NCI-H187 (cell line): ENCODE measurements at regions not wholly inside any gene's neighbourhood (a gene's known extent, or its start where the extent isn't known, plus 50 kb on each side); places are given as distances from the start of the nearest gene placed in this dataset.
"Not testable (repeated sequence)": the region's sequence is repeated elsewhere in the genome, so short reads cannot be mapped to it uniquely, and the experiment has no call there.

ENCODE experiments used
- DNase-seq, 2 experiments: peaks; one replicate each; lab custom pipeline; 2025; lab: John Stamatoyannopoulos, UW

DNA sequence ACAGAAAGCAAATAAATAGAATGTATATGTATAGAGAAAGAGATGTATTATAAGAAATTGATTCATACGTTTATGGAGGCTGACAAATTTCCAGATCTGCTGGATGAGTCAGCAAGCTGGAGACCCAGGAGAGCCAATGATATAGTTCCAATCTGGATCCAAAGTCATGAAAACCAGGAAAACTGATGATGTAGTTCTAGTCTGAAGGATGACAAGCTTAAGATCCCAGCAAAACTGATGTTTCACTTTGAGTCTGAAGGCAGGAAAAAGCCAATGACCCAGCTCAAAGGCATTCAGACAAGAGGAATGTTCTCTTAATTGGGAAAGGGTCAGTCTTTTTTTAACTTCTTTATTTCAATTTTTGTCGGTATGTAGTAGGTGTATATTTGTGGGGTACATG, 102.6 kb downstream of the LHFPL1 start:
- no peak for DNase-seq

DNA sequence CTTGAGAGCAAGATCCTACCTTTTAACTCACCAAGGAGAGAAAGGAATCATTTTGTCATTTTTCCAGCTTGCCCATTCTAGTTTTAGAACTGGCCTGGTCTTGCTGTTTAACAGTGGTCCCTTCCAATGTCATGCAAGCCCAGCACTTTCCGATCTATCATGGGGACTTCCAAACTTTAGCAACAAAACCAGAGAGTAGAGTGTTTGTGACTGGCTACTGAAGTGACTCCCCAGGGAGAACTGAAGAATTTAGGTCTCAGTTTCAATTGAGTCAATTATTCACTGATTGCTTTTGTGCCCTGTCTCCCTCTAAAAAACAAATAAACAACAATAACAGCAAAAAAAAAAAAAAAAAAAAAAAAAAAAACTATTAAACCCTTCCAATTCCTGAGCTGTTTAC, 108.3 kb downstream of the LHFPL1 start:
- no peak for DNase-seq

DNA sequence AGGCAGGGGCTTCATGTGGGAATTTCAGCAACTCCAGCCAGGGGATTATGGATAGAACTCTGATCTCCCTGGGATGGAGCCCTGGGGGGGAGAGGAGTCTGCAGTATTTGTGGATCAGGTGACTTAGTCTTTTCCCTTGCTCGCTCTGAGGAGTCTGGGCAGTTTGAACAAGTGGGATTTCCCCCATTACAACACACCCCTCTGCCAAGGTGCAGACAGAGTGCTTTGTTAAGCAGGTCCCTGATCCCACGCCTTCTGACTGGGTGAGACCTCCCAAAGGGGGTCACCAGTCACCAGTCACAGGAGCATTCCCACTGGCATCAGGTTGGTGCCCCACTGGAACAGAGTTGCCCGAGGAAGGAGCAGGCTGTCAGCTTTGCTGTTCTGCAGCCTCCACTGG, 123.9 kb downstream of the LHFPL1 start:
- DNase-seq: no peak

DNA sequence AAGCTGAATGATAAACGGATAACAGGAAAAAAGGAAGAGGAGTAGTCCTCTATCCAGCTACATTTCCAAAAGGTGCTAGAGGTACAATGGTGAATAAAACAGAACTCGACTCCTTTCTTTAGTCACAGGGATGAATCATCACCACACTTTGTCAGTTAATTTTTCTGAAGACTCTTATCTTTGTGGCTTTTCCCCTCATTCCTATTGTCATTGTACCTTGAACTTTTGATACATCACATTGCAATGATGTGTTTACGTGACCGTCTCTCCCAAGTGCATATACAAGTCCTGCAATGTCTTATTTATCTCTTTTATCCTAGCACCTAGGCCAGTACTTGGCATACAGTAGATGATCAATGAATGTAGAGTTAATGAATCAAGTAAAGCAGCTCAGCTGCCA, 134.7 kb downstream of the LHFPL1 start:
- no peak for DNase-seq

DNA sequence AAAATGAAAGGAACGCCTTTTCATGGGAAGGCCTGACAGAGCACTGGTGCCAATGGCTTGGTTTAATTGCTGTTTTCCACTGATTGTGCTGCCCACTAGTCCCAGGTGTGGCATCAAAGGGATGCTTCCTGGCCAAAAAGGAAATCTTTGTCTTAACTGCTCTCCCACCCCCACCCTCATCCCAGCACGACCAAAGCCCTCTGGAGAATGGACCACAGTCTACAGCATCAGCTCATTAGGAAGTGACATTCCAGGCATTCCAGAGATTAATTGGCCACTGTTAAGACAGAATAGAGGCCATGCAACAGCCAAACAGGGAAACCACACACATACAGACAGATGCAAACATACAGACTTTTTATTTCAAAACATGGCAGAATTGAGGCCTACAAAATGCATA, 143.2 kb downstream of the LHFPL1 start:
- no peak for DNase-seq

DNA sequence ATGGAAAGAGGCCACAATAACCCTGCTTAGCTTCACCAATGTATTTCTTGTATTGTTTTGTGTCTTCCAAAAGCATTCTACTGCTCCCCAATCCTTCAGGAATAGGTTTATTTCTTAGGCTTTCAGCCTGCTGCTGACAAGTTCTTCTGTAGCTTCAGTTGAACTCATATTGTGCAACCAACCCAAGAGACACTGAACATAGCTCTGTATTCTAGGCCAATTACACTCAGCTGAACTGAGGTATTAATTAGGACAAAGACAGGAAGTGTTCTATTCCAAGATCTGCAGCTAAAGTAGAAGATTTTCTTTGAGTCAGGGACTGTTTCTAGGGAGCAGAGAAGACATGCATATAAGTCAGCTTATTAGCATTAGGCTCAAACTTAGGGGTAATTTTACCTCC, 151.8 kb downstream of the LHFPL1 start:
- no peak for DNase-seq

DNA sequence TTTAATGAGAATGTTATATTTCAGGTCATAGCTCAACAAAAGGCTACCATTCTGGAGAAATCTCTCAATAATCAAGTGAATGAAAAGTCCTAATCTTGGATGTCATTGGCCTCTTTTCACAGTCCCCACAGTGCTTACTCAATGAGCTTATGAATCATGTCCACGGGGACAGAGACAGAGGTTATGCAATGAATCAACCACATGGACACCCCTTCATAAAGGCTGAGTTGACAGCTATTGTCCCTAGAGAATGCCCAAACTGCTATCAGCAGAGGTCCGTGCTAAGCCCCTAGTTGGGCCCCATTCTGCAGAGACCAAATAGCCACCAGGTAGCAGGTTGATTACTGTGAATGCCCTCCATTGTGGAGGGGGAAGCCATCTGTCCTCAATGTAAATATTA, 158.1 kb downstream of the LHFPL1 start:
- no peak for DNase-seq

DNA sequence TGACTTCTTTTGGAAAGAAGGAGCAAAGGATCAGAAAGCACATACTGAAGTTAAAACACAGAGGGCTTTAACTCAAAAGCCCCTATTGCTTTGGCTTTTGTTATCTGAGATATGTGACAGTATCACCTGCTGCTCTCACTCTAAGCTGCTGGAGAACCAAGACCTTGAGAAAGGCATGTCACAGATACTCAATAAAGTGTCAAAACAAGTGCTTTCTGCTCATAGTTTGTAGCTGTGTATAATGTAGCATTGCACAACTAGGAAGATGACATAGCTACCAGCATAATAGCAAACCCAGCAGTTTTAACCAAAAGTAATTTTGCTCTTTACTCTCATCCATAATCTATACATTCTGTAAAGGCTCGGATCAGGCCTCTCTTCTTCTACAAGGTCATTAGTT, 159.6 kb downstream of the LHFPL1 start:
- DNase-seq: no peak

DNA sequence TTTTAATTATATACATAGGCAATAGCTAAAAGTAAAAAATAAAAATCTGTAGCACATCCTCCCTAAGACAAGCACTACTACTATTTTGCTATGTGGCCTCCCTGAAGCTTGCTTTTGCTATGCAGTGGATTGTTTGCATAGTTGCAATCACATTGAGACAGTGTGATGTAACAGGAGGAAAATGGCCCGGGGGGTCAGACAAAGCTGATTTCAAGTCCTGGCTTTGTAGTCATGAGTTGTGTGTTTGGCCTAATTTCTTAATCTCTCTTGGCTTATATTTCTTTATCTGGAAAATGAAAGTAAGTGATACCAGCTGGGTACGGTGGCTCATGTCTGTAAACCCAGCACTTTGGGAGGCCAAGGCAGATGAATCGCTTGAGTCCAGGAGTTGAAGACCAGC, 166.6 kb downstream of the LHFPL1 start:
- DNase-seq: no peak

DNA sequence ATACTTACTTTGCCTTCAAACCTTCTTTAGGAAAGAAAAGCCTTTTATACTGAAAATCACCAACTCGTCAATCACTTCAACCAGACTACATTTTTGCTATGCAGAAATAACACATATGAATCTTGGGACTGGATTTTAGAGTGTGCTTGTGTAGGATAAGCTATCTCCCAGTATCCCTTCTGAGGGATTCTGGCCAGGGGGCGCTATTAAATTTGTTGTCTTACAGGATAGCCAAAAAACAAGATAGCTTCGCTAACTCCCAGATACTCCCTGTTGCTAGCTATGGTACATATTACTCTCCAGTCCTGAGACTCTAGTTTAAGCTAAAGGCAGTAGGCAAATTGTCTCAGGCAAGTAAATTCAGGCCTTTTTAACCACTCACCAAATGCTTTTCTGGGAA, 167.2 kb downstream of the LHFPL1 start:
- DNase-seq: no peak

DNA sequence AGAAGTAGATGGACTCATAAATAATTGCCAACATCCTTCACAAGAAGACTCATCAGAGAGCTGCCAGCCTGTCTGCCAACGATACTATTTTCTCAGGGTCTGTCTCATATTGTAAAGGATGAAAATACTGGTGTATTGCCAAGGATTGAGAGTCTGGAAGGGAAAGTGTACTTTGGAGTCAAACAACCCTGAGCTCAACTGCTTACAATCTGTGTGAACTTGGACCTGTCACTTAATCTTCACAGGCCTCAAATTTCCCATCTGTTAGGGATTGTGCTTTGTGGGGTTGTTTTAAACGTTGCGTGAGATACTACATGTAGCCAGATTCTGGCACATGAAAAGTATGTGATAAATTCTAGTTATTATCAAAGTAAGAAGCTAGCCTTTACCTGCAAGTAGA, 169.1 kb downstream of the LHFPL1 start:
- no peak for DNase-seq

DNA sequence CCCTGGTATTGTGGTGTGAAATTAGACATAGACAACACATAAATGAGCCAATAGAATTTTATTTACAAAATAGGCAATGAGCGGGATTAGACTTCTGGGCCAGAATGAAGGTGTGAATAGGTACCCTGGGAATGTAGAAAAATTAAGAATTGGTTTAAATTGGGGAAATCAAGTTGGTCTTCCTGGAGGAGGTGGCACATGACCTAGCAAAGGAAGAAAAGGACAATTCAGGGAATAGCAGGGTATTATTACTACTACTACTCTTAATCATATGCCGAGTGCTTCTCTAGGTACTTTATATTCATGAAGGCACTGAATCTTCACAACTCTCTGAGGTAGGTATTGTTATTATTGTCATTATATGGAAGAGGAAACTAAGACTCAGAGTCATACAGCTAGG, 202.1 kb downstream of the LHFPL1 start:
- no peak for DNase-seq

DNA sequence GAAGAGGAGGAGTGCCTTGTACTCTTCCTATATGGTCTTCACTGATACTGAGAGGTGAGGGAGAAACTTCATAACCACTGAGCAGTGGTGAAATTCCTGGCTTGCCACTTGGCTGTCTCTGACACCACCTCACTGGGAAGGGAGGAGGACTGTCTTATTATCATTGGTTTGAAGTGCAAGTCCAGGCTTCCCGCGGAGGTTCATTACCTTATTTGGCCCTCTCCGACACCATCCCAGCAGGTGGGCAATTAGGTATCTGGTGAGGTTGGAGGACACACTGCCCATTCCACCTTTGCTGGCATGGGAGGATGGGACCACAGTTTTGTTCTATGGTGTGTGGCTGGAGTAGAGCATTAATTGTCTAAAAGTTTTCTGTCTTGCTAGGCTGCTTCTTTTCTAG, 206.1 kb downstream of the LHFPL1 start:
- DNase-seq: no peak

DNA sequence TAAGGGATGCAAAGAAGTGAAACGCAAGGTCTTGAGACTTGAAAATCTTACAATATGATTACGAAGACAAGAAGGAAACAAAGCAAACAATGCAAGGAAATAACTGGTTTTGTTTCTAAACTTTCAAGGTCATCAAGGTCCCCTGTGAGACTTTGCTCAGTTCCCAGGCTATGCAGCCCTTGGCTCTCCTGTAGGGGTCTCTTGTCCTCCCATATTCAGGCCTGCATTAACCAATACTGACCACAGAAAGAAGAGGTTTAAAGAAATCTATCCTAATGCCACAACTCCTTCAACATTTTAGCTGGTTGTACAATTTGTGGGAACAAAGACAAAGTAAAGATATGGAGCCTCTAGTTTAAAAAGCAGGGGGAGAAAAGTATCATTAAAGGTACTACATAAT, 209.2 kb downstream of the LHFPL1 start:
- no peak for DNase-seq

DNA sequence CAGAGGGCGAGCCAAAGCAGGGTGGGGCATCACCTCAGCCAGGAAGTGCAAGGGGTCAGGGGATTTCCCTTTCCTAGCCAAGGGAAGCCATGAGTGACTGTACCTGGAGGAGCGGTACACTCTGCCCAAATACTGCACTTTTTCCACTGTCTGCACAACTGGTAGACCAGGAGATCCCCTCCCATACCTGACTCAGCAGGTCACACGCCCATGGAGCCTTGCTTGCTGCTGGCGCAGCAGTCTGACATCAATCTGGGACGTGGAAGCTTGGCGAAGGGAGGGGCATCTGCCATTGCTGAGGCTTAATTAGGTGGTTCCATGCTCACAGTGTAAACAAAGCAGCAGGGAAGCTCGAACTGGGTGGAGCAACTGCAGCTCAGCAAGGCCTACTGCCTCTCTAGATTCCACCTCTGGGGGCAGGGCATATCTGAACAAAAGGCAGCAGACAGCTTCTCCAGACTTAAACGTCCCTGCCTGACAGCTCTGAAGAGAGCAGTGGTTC, 217.7 kb downstream of the LHFPL1 start:
- DNase-seq: peak in 1 of 2 experiments; percentile 1

DNA sequence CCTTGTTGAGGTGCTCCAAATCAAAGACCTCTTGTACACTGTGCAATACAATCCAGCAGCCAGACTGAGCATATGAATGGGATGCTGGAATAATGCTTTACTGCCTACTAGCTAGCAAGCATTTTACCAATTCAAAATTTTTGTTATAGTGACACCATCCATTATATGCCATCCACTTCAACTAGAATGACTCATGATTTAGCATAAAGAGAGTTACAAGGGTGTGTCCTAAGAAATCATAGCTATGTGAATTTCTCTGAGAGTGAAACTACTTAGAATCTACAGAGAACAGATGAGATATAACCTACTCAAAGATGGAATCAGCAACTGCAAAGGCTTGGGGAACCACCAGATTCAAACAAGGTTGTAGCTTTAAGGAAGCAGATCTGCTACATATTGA, 221.9 kb downstream of the LHFPL1 start:
- DNase-seq: no peak

DNA sequence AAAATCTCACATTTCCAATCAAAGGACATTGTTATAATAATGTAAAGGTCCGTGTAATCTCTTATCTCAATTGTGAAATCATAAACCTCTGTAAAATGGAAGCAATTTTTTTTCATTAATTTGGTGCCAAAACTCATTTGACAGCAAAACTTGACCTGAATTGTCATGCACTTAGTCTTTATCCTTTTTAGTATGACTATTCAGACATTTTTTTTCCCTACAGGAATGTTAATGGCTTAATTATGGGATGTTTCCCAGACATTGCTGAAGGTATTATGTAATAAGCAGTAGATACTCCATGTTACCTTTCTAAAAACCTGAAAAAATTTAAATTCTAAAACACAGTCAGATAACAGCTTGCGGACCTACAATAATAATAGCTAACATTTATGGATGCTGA, 228.9 kb downstream of the LHFPL1 start:
- DNase-seq: no peak

DNA sequence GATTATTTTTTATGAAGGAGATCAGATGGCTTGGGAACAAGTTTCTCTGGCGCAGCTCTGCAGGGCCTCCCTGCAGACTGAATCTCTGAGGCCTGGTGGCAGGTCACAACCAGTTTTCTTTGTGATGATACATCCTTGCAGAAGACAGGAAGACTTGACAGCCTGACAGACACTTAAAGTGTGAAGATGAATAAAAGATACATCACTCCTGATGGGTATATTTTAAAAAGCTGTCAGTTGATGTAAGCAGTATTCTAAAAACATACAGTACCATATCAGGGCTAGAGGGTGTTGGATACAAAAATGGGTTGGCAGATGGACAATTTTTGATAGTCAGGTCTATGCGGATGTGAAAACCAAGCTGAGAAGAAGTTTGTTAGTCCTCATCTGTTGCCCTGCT, 239.5 kb downstream of the LHFPL1 start:
- no peak for DNase-seq

DNA sequence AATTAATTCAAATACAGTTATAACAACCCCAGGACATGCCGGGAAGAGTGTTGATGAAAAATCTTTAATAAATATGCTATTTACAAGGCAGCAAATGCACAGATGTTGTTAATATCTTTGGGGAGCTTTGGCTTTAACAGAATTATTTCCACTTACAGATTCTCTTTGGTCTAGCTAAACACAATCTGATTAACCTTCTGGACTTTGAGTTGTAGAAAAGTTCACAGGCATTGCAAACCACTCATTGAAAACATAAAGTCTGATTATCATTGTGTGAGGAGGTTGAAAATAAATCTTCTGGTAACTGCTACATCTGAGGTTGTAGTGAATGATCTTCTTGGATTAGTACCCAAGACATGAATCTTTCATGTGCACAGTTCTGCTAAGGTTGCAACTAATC, 255.6 kb downstream of the LHFPL1 start:
- DNase-seq: no peak

DNA sequence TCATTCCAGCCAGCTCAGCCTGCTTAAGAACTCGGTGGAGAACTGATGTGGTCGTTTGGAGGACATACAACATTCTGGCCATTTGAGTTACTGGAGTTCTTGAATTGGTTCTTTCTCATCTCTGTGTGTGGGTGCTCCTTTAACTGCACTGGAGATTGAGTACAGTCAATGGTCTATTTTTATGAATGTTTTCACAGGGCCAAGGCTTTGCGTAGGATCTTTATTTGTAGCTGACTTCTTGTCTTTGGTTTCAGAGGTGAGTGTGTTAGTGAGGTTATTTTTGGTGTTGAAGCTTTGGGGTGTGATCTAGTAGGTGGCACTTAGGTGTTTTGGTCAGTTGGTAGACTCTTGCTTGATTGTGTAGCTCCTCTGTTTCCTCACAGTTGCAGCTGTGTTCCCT, 288.4 kb downstream of the LHFPL1 start:
- DNase-seq: no peak

DNA sequence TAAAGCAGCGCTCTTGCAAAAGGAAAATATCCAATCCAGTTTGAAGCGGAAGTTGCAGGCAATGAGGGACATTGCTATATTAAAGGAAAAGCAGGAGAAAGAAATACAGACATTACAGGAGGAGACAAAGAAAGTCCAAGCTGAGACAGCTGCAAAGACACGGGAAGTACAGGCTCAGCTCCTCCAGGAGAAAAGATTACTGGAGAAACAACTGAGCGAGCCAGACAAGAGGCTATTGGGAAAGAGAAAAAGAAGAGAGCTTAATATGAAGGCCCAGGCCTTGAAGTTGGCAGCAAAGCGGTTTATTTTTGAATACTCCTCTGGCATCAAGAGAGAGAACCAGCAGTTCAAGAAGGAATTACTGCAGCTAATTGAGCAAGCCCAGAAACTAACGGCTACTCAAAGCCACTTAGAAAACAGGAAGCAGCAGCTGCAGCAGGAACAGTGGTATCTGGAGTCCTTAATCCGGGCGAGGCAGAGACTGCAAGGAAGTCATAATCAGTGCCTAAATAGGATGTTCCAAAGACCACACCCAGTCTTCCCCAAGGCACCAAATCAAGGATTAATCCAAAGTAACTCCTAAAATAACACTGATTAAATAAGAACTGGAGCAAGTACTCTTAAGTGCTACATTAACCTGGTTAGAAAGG, 298.0 kb downstream of the LHFPL1 start:
- not testable (repeated sequence) for DNase-seq

DNA sequence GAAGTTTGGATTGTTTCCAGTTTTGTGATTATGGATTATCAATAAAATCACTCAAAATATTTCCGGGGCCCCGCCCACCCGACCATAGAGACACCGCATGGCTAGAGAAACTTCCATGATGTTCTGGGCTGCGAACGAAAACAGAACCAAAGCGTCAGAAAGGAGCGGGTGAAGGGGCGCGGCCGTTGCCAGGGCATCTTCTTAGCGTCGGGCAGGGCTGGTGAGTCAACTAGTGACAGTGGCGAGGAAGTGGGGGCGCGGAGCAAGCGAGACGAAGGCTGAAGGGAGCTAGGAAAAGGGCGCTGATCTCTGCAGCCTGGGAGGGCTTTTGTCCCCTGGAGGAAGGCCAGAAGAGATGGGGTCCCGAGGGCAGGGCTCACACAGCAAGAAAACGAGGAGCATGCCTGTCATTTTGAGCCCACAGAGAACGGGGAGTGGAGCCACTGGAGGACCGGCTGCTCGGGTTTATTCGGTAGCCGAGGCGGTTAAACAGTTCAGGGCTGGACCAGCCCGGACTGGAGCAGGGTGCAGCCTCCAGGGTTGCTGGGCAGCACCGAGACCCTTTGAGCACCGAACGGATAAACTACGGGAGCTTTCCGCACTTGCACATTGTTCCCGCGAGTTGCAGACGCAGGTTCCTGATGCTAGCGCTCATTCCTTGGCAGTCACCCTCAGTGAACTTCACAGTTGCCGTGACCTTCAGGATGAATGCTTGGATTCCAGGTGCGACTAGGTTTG, 298.1 kb upstream of the TRPC5 start:
- no peak for DNase-seq

DNA sequence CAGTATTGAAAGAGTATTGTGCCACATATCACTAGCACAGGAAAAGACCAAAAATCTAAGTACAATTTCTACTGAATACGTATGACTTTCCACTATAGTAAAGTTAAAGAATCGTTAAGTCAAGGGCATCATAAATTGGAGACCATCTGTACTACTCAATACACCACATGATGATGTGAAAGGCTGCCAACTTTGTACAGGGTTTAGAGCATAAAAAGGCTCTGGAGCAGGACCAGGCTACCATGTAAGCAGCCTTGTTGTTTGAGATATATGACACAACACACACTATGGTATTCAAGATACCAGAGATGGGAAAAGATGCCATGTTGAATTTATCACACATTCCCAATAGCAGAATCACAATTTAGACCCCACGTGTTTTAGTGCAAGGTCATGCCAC, 294.9 kb upstream of the TRPC5 start:
- no peak for DNase-seq

DNA sequence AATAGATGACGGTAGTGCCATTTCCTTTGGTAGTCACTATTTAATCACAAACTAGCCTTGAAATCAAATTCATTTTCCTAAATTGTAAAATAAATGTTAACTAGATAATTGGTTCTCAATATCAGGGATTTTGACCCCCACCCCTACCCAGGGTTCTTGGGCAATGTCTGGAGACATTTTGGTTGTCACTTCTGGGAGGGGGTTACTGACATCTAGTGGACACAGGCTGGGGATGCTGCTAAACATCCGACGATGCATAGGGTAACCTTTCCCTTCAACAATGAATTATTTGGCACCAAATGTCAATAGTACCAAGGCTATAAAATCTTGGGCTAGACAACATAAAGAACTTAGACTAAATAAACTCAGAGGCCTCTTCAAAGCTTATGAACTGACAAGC, 285.8 kb upstream of the TRPC5 start:
- no peak for DNase-seq
